Epithelial cell of proximal tubule (primary cell): ENCODE measurements at regions not wholly inside any gene's neighbourhood (a gene's known extent, or its start where the extent isn't known, plus 50 kb on each side); places are given as distances from the start of the nearest gene placed in this dataset.

Experiments
- DNase-seq: peaks from one replicate; pipeline ENCODE4 v3.0.0-alpha.2; 2011; ENCODE audit warnings: low read depth
- H3K4me3 ChIP-seq: 2 replicates; pipeline ENCODE4 v1.5.1; 2011; ENCODE audit warnings: low read depth, mild to moderate bottlenecking, low read length
- CTCF ChIP-seq: conservative IDR thresholded peaks from 2 replicates; pipeline ENCODE4 v1.5.1; 2012; ENCODE audit warnings: low read depth, mild to moderate bottlenecking, low read length

- TF ChIP-seq CTCF: no peak
- DNase-seq: no peak
- H3K4me3 ChIP-seq: no peak overlapping the region
Observed at GRCh38 chr15:97576929-97577645, 383.4 kb upstream of the ARRDC4 start.

- H3K4me3 ChIP-seq: no peak overlapping the region
- DNase-seq: no peak
- TF ChIP-seq CTCF: no peak
Observed at GRCh38 chr15:97585408-97585807, 375.1 kb upstream of the ARRDC4 start.

GRCh38 chr15:97592778-97593177 is 367.7 kb upstream of the ARRDC4 start:
- DNase-seq: no peak
- no peak overlapping the region for H3K4me3 ChIP-seq
- TF ChIP-seq CTCF: no peak

GRCh38 chr15:97597801-97598200 is 362.7 kb upstream of the ARRDC4 start:
- DNase-seq: no peak
- no peak overlapping the region for H3K4me3 ChIP-seq
- TF ChIP-seq CTCF: no peak

DNA sequence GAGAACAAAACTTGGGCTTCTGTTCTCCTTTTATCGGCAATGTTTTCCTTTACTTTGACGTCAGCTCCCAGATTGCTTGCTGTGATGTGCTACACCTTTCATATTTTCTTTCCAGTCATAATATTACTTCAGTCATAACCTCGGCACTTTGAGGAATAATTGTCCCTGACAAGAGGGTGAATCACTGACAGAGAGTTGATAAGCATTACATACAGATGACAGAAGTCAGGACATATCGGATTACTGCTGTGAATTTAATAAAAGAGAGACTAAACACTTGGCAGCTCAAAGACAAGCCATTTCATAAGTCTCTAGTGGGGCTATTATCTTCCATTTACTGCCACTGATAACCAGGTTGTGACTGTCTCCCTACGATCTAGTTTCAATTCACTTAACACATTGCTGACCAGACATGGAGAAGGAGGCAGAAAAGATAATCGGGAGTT is 362.1 kb upstream of the ARRDC4 start:
- no peak for TF ChIP-seq CTCF
- no peak for DNase-seq

GRCh38 chr15:97600190-97600589 is 360.3 kb upstream of the ARRDC4 start:
- no peak for TF ChIP-seq CTCF
- DNase-seq: no peak
- no peak overlapping the region for H3K4me3 ChIP-seq

More for the DNA sequence above, 362.1 kb upstream of the ARRDC4 start:
- H3K4me3 ChIP-seq: no peak overlapping the region

DNA sequence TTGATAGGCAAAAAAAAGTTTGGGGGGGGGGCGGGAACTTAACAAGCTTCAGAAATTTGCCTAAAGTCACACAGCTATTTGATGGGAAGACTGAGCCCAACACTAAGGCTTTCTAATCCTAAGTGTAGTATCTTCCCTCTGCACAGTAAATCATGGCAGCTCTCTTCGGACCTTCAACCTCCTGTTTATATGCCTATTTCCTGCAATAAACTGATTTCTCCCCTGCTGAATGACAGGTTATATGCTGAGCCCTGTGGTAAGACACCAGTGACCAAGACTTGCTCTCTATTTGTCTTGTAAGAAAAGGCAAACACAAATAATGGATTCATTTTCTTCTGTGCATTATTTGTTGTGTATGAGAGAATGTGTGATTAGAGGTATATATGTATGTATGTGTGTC is 355.8 kb upstream of the ARRDC4 start:
- no peak for TF ChIP-seq CTCF
- no peak overlapping the region for H3K4me3 ChIP-seq
- no peak for DNase-seq
